Suprapubic skin (tissue), 4 donors: ENCODE measurements at regions not wholly inside any gene's neighbourhood (a gene's known extent, or its start where the extent isn't known, plus 50 kb on each side); places are given as distances from the start of the nearest gene placed in this dataset.

Experiments used
- EP300 ChIP-seq: sonication (generic); formaldehyde crosslinking; IDR thresholded peaks from one replicate; pipeline ENCODE4 v1.6.1; 2017; ENCODE audit warnings: antibody characterized with exemption
- POLR2A ChIP-seq, 2 donors: fragments of 450-650 bp; IDR thresholded peaks; one replicate each; pipeline ENCODE4 v1.6.1; 2017; ENCODE audit warnings: antibody characterized with exemption in 2 of 2, mild to moderate bottlenecking in 2 of 2, moderate library complexity in 2 of 2
- POLR2AphosphoS5 ChIP-seq, 3 donors: sonication (generic); formaldehyde crosslinking; IDR thresholded peaks; one replicate each; pipeline ENCODE4 v1.6.1; 2017; ENCODE audit warnings: antibody characterized with exemption in 3 of 3
- TF ChIP-seq, protein P1 (sequence below), 2 donors: fragments of 200-600 bp in 1 of 2; fragments of 450-650 bp in 1 of 2; sonication (generic) in 1 of 2; IDR thresholded peaks; one replicate each; pipeline ENCODE4 v1.5.1; 2016 to 2019; ENCODE audit warnings: antibody characterized with exemption in 2 of 2, mild to moderate bottlenecking in 1 of 2, moderate library complexity in 1 of 2

- TF ChIP-seq, protein P1, sequence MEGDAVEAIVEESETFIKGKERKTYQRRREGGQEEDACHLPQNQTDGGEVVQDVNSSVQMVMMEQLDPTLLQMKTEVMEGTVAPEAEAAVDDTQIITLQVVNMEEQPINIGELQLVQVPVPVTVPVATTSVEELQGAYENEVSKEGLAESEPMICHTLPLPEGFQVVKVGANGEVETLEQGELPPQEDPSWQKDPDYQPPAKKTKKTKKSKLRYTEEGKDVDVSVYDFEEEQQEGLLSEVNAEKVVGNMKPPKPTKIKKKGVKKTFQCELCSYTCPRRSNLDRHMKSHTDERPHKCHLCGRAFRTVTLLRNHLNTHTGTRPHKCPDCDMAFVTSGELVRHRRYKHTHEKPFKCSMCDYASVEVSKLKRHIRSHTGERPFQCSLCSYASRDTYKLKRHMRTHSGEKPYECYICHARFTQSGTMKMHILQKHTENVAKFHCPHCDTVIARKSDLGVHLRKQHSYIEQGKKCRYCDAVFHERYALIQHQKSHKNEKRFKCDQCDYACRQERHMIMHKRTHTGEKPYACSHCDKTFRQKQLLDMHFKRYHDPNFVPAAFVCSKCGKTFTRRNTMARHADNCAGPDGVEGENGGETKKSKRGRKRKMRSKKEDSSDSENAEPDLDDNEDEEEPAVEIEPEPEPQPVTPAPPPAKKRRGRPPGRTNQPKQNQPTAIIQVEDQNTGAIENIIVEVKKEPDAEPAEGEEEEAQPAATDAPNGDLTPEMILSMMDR (IDR thresholded peaks at IDR 0.05) = no peak
- TF ChIP-seq POLR2A (IDR thresholded peaks at IDR 0.05) (no peak), POLR2AphosphoS5 (IDR thresholded peaks at IDR 0.05) (no peak), EP300 (no peak)
These were observed 775.0 kb downstream of the PCDH17 start for GRCh38 chr13:58406545-58406944.
